H1 (cell line): ENCODE measurements at regions not wholly inside any gene's neighbourhood (a gene's known extent, or its start where the extent isn't known, plus 50 kb on each side); places are given as distances from the start of the nearest gene placed in this dataset.

Experiments used
- CBX8 ChIP-seq: fragments of 300-800, 300-1000 bp; sonication (generic); IDR thresholded peaks from 2 replicates; pipeline ENCODE4 v1.7.1; 2016; ENCODE audit warnings: low read depth, low read length, borderline replicate concordance
- CHD7 ChIP-seq: fragments of 300-600 bp; sonication (generic); IDR thresholded peaks from 2 replicates; pipeline ENCODE4 v1.7.1; 2012; ENCODE audit warnings: low read length, moderate library complexity, mild to moderate bottlenecking, inconsistent platforms; ENCODE audit not compliant: insufficient replicate concordance
- GABPA ChIP-seq: IDR thresholded peaks from 2 replicates; pipeline ENCODE4 v1.6.1; 2011; ENCODE audit warnings: mild to moderate bottlenecking, low read length, moderate library complexity, borderline replicate concordance; ENCODE audit not compliant: insufficient read depth
- JUND ChIP-seq: IDR thresholded peaks from 2 replicates; pipeline ENCODE4 v1.6.1; 2011; ENCODE audit warnings: mild to moderate bottlenecking, improper control_type of control experiment, low read length
- MAX ChIP-seq: IDR thresholded peaks from 2 replicates; pipeline ENCODE4 v1.6.1; 2012; ENCODE audit warnings: inconsistent platforms
- SAP30 ChIP-seq: fragments of 300-600 bp; sonication (generic); IDR thresholded peaks from 2 replicates; pipeline ENCODE4 v1.7.1; 2012; ENCODE audit warnings: low read length, moderate library complexity, mild to moderate bottlenecking, inconsistent platforms; ENCODE audit not compliant: insufficient read depth, insufficient replicate concordance
- SIN3A ChIP-seq, 2 experiments: IDR thresholded peaks in 1 of 2; conservative IDR thresholded peaks in 1 of 2; 2 replicates each; pipeline ENCODE4 v1.6.1; 2011 to 2012; ENCODE audit warnings: low read length in 2 of 2, improper control_type of control experiment in 1 of 2, low read depth in 1 of 2, mild to moderate bottlenecking in 1 of 2
- SIX5 ChIP-seq: IDR thresholded peaks from 2 replicates; pipeline ENCODE4 v1.6.1; 2011; ENCODE audit warnings: mild to moderate bottlenecking, low read depth, low read length
- SRF ChIP-seq: IDR thresholded peaks from 2 replicates; pipeline ENCODE4 v1.6.1; 2011; ENCODE audit warnings: mild to moderate bottlenecking, low read depth, low read length, moderate library complexity
- SUZ12 ChIP-seq: fragments of 200-600 bp; sonication (generic); IDR thresholded peaks from 2 replicates; pipeline ENCODE4 v1.6.1; 2012; ENCODE audit warnings: mild to moderate bottlenecking, inconsistent platforms, low read length, moderate library complexity, mixed read lengths
- TCF12 ChIP-seq: IDR thresholded peaks from 2 replicates; pipeline ENCODE4 v1.6.1; 2011; ENCODE audit warnings: low read depth, mild to moderate bottlenecking, low read length

GRCh38 chr13:40350283-40350992 is 316.0 kb downstream of the FOXO1 start (continued):
- TF ChIP-seq CHD7 (no peak), SRF (no peak), CBX8 (no peak), SIN3A (conservative IDR thresholded peaks at IDR 0.05 in 1 of 2, IDR thresholded peaks at IDR 0.05 in 1 of 2; ENCODE audit: low read depth in 1 of 2, low read length in 2 of 2) (no peak), JUND (no peak), SAP30 (no peak), GABPA (no peak), MAX (no peak), TCF12 (no peak), SIX5 (no peak), SUZ12 (no peak)
- TF ChIP-seq, all 59 proteins: peak for 0
